BLaER1 treated with 17β-estradiol and CSF1 and Interleukin-3, amounts not matched to agents 10 nM and 100 nM (cell line): ENCODE measurements at regions not wholly inside any gene's neighbourhood (a gene's known extent, or its start where the extent isn't known, plus 50 kb on each side); places are given as distances from the start of the nearest gene placed in this dataset.
"Not testable (repeated sequence)": the region's sequence is repeated elsewhere in the genome, so short reads cannot be mapped to it uniquely, and the experiment has no call there.

Experiments
- H3K27ac ChIP-seq, 11 experiments: shearing (Covaris generic); formaldehyde crosslinking; 2 replicates each; pipeline ENCODE4 v1.8.1; 2022
- H3K27me3 ChIP-seq, 11 experiments: shearing (Covaris generic); formaldehyde crosslinking; 2 replicates each; pipeline ENCODE4 v1.8.1; 2022
- H3K36me3 ChIP-seq, 11 experiments: shearing (Covaris generic); formaldehyde crosslinking; 2 replicates each; pipeline ENCODE4 v1.8.1; 2022
- H3K4me1 ChIP-seq, 10 experiments: shearing (Covaris generic); formaldehyde crosslinking; 2 replicates each; pipeline ENCODE4 v1.8.1; 2022
- H3K4me2 ChIP-seq, 11 experiments: shearing (Covaris generic); formaldehyde crosslinking; 2 replicates each; pipeline ENCODE4 v1.8.1; 2022
- H3K4me3 ChIP-seq, 10 experiments: shearing (Covaris generic); formaldehyde crosslinking; 2 replicates each; pipeline ENCODE4 v1.8.1; 2022
- H3K9ac ChIP-seq, 11 experiments: shearing (Covaris generic); formaldehyde crosslinking; 2 replicates each; pipeline ENCODE4 v1.8.1; 2022
- H3K9me3 ChIP-seq, 11 experiments: shearing (Covaris generic); formaldehyde crosslinking; replicated peaks in 1 of 11; 2 replicates each; pipeline ENCODE4 v1.8.1; 2022
- H4K20me1 ChIP-seq, 11 experiments: shearing (Covaris generic); formaldehyde crosslinking; 2 replicates each; pipeline ENCODE4 v1.8.1; 2022
- Cebpa-rat ChIP-seq, 11 experiments: shearing (Covaris generic); IDR thresholded peaks; 2 replicates each; pipeline ENCODE4 v1.8.1; 2022

DNA sequence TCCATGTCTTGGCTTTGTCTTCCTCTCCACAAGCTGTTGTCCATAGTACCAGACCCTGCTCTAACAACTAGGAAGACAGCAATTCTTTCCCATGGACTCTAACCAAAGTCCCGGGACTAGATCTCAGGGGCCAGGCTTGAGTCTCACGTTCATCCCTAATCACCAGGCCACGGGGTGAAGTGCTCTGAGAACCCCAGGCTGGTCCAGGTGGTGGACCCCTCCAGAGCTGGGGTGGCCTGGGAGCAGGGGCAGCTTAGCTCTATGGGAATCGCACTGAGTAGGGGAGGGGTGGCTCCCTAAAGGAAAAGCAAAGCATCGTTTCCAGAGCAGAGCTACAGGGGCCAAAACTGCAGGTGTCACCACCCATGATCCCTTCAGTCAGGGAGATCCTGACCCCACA is 150.9 kb downstream of the TPRA1 start:
- no peaks in the 10 kb centered on the region for H3K27me3 ChIP-seq
- no peak overlapping the region for H3K9ac ChIP-seq

DNA sequence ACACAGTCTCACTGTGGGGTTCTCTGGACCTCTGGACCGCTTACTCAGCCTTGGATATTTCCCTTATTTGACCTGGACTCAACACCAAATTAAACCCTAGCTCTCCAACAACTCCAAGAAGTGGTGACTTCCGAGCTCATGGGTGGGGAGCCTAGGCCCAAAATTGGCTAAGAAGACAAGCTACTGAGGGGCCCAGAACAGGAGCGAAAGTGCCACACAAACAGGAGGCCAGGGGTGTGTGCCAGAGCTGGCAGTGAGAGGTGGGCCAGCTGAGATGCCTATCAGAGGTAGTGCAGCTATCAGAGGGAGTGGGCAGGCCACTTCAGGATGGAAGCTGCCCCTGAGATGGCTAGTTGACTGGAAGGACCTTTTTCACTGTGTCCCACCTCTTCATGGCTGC is 151.1 kb upstream of the PRR20G start:
- no peak overlapping the region for H3K9ac ChIP-seq
- no peaks in the 10 kb centered on the region for H3K9me3 ChIP-seq
- no peaks in the 10 kb centered on the region for H3K4me1 ChIP-seq
- TF ChIP-seq Cebpa-rat (IDR thresholded peaks at IDR 0.05): no peak
- no peak overlapping the region for H3K4me3 ChIP-seq
- no peaks in the 10 kb centered on the region for H4K20me1 ChIP-seq
- H3K4me2 ChIP-seq: no peak overlapping the region
- no peak overlapping the region for H3K27ac ChIP-seq
- H3K36me3 ChIP-seq: no peaks in the 10 kb centered on the region
- H3K27me3 ChIP-seq: no peaks in the 10 kb centered on the region

More for the DNA sequence above, 150.9 kb downstream of the TPRA1 start:
- H4K20me1 ChIP-seq: no peaks in the 10 kb centered on the region
- H3K9me3 ChIP-seq: no peaks in the 10 kb centered on the region
- H3K4me3 ChIP-seq: no peak overlapping the region
- H3K27ac ChIP-seq: no peak overlapping the region
- no peaks in the 10 kb centered on the region for H3K36me3 ChIP-seq
- no peaks in the 10 kb centered on the region for H3K4me1 ChIP-seq
- H3K4me2 ChIP-seq: no peak overlapping the region
- TF ChIP-seq Cebpa-rat (IDR thresholded peaks at IDR 0.05): no peak

DNA sequence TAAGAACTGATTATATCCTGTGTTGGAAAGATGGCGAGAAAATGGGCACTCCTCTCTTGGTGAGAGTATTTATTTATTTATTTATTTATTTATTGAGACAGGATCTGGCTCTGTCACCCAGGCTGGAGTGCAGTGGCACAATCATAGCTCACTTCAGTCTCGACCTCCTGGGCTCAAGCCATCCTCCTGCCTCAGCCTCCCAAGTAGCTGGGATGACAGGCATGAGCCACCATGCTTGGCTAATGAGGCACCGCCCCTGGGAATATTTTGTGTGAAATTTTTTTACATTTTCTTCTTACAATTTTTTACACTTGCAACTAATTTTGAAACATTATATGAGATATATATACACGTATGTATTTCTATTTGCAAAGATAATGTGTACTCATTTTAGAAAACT is 150.5 kb upstream of the PRR20G start:
- H4K20me1 ChIP-seq: no peaks in the 10 kb centered on the region
- H3K27ac ChIP-seq: no peak overlapping the region
- no peak overlapping the region for H3K9ac ChIP-seq
- no peaks in the 10 kb centered on the region for H3K4me1 ChIP-seq
- H3K4me3 ChIP-seq: no peak overlapping the region
- H3K4me2 ChIP-seq: no peak overlapping the region
- no peaks in the 10 kb centered on the region for H3K9me3 ChIP-seq
- no peaks in the 10 kb centered on the region for H3K27me3 ChIP-seq
- H3K36me3 ChIP-seq: no peaks in the 10 kb centered on the region
- no peak for TF ChIP-seq Cebpa-rat (IDR thresholded peaks at IDR 0.05)

DNA sequence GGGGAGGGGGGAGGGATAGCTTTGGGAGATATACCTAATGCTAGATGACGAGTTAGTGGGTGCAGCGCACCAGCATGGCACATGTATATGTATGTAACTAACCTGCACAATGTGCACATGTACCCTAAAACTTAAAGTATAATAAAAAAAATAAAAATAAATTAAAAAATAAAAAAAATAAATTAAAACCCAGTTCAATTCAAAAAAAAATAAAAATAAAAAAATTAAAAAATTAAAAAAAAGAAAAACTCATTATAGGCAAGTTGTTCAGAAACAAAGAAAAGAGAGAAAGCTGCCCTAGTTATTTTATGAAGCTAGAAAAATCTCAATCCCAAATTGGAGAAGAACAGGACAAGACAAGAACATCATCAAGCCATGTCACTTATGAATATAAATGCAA is 147.5 kb upstream of the PRR20G start:
- not testable (repeated sequence) for H3K9me3 ChIP-seq, H3K27me3 ChIP-seq, H3K36me3 ChIP-seq, H4K20me1 ChIP-seq, H3K9ac ChIP-seq, H3K4me1 ChIP-seq, H3K4me3 ChIP-seq, H3K4me2 ChIP-seq, H3K27ac ChIP-seq

DNA sequence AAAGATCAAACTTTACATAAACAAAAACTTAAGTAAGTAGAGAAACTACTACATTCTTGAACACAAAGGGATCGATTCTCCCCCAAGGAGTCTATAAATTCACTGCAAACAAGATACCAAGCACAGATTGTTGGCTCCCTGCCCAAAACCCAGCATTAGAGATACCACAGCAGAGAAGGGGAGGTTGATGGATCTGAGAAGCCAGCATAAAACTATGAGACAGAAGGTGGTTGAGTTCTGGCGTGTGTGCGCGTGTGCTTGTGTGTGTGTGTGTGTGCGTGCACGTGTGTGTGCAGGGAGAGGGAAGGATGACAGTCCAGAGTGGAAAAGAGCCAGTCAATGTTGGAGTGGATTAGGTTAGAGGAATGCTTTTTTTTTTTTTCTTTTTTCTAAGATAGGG is 143.2 kb upstream of the PRR20G start:
- Histone ChIP-seq H3K9ac (no peak overlapping the region), H3K4me1 (no peaks in the 10 kb centered on the region), H3K27me3 (no peaks in the 10 kb centered on the region), H3K4me2 (no peak overlapping the region), H3K4me3 (no peak overlapping the region), H4K20me1 (0 out of 22 replicates have a peak, but pooled peaks cover 0 to 5% (median 0%) of the 10 kb centered on the region in 11 experiments), H3K27ac (no peak overlapping the region), H3K9me3 (no peaks in the 10 kb centered on the region), H3K36me3 (no peaks in the 10 kb centered on the region)
- TF ChIP-seq Cebpa-rat (IDR thresholded peaks at IDR 0.05): no peak

DNA sequence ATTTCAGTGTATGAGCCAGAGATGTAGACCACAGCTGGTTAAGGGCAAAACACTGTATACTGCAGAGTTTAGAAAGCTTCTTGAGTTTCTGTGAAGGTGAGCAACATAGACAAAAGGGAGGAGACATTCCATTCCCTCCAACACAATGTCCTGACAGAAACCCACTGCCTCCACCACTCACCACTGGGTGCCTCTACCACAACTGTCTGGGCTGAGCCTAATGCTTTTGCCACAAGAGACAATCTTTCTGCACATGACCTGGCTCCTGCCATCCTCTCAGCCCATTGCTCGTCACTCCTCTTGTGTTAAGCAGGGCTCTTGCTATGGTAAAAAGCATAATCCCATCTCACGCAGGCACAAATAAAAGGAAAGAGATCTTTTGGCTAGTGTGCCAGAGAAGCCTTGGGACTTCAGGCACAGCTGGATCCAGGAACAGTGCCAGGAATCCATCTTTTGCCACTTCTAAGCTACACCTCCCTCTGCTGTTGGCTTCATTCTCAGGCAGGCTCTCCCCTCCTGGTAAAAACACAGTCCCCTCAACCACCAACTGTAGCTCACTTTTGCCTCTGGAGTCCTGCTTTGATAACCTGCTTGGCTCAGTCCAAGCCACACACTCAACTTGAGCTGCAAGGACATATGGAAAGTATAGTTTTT is 140.6 kb upstream of the PRR20G start:
- H3K9ac ChIP-seq: no peak overlapping the region
- no peak overlapping the region for H3K4me2 ChIP-seq
- no peaks in the 10 kb centered on the region for H3K9me3 ChIP-seq
- H3K36me3 ChIP-seq: no peaks in the 10 kb centered on the region
- H3K27ac ChIP-seq: no peak overlapping the region
- no peaks in the 10 kb centered on the region for H3K4me1 ChIP-seq
- TF ChIP-seq Cebpa-rat (IDR thresholded peaks at IDR 0.05): no peak
- no peaks in the 10 kb centered on the region for H3K27me3 ChIP-seq
- 0 out of 22 replicates have a peak, but pooled peaks cover 0 to 8% (median 0%) of the 10 kb centered on the region in 11 experiments for H4K20me1 ChIP-seq
- H3K4me3 ChIP-seq: no peak overlapping the region

DNA sequence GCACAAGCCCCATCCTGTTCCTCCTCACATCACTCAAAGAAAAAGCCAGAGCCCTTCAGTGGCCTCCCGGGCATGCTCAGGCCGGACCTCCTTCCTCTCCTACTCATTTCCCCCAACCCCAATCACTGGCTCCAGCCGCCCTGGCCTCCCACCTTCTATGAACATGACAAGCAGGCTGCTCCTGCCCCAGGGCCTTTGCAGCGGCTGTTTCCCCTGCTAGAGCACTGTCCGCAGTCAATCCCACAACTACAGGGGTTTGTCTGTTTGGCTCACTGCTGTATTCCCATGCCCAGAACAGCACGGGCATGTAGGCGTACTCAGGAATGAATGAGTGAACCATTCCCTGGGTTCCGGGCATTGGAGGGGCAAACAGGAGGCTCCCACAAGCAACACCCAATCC is 139.8 kb upstream of the PRR20G start:
- H4K20me1 ChIP-seq: peaks cover 0 to 13% (median under 1%) of the 10 kb centered on the region in 11 experiments; a peak in 6 of 22 replicates
- no peaks in the 10 kb centered on the region for H3K36me3 ChIP-seq
- TF ChIP-seq Cebpa-rat (IDR thresholded peaks at IDR 0.05): no peak
- H3K9me3 ChIP-seq: no peaks in the 10 kb centered on the region
- H3K4me2 ChIP-seq: no peak overlapping the region
- peaks cover 0 to 4% (median 2%) of the 10 kb centered on the region in 10 experiments; a peak in 13 of 20 replicates for H3K4me1 ChIP-seq
- no peak overlapping the region for H3K4me3 ChIP-seq
- H3K27ac ChIP-seq: no peak overlapping the region
- peaks cover 0 to 8% (median 0%) of the 10 kb centered on the region in 11 experiments; a peak in 3 of 22 replicates for H3K27me3 ChIP-seq
- H3K9ac ChIP-seq: no peak overlapping the region

DNA sequence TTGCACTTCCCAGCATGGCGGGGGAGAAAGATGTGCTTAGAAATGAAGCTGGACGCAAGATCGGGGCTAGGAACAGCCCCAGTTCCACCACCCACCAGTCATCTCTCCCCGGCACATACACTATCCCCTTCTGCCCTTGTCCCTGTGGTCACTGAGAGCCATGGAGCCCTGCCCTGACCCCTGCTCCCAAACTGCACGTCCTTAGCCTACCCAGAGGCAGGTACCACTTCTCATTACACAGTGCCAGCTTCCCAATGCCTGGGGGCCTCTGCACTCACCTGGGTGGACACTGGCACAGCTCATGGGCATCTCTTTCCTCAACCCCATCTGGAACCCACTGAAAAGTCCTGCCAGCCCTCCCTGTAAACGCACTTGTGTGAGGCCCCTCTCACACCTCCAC is 139.3 kb upstream of the PRR20G start:
- peaks cover 0 to 17% (median 4%) of the 10 kb centered on the region in 11 experiments; a peak in 6 of 22 replicates for H4K20me1 ChIP-seq
- no peaks in the 10 kb centered on the region for H3K9me3 ChIP-seq
- H3K27ac ChIP-seq: no peak overlapping the region
- peaks cover 0 to 9% (median 7%) of the 10 kb centered on the region in 10 experiments; a peak in 13 of 20 replicates for H3K4me1 ChIP-seq
- H3K36me3 ChIP-seq: no peaks in the 10 kb centered on the region
- peaks cover 0 to 12% (median 0%) of the 10 kb centered on the region in 11 experiments; a peak in 5 of 22 replicates for H3K27me3 ChIP-seq
- no peak overlapping the region for H3K9ac ChIP-seq
- TF ChIP-seq Cebpa-rat (IDR thresholded peaks at IDR 0.05): no peak
- H3K4me3 ChIP-seq: no peak overlapping the region
- H3K4me2 ChIP-seq: no peak overlapping the region

DNA sequence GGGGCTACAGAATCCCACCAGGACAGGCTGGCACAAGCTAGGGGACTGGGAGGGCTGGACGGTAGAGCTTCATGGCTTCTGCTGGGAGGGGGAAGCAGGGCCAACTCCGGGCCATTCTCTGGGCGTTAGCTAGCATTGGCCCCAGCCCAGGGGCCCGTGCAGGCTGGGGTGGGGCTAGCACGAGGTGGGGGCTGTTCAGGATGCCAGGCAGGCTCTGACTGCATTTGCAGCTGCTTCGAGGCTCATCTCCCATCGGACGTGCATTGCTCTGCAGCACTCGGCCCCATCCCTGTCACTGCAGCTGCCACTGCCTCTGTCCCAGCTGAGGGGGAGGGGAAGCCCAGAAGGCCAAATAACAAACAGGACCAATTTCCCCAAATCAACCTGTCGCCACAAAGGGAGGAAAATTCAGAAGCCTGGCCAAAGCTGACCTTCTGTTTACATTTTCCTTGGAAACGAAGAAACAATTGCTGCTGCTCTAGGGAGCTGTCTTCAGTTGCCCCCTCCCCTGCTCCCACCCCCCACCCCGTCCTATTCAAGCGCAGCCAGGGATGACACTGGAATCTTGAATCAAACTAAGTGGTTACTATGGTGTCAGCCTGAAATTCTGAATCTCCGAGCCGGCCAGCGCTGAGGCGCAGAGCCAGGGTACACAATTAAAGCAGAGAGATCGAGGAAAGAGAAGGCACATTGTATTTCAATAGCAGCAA is 138.8 kb upstream of the PRR20G start:
- Histone ChIP-seq H3K4me1 (peaks cover 0 to 15% (median 12%) of the 10 kb centered on the region in 10 experiments; a peak in 14 of 20 replicates), H3K27me3 (peaks cover 0 to 17% (median 4%) of the 10 kb centered on the region in 11 experiments; a peak in 9 of 22 replicates), H3K9ac (no peak overlapping the region), H3K9me3 (no peaks in the 10 kb centered on the region), H3K36me3 (no peaks in the 10 kb centered on the region), H3K4me2 (no peak overlapping the region), H3K27ac (no peak overlapping the region), H4K20me1 (peaks cover 0 to 22% (median 4%) of the 10 kb centered on the region in 11 experiments; a peak in 6 of 22 replicates), H3K4me3 (no peak overlapping the region)
- no peak for TF ChIP-seq Cebpa-rat (IDR thresholded peaks at IDR 0.05)
